ENCODE measurements at regions not wholly inside any gene's neighbourhood (a gene's known extent, or its start where the extent isn't known, plus 50 kb on each side); places are given as distances from the start of the nearest gene placed in this dataset.

GRCh38 chr12:24608637-24609285 is 340.1 kb downstream of the BCAT1 start:
- no peaks in the 10 kb centered on the region for H3K9me1 ChIP-seq (ENCODE audit: control insufficient read depth, extremely low read depth, insufficient read depth, low read length)
- TF ChIP-seq EZH2 (IDR thresholded peaks at IDR 0.05; ENCODE audit: low read length) (no peak), CTCF (optimal IDR thresholded peaks at IDR 0.05 in 1 of 3, IDR thresholded peaks at IDR 0.05 in 1 of 3, conservative IDR thresholded peaks at IDR 0.05 in 1 of 3; ENCODE audit: extremely low read depth in 1 of 3, insufficient read depth in 2 of 3, low read length in 3 of 3) (no peak)
- no peak overlapping the region for H3K4me3 ChIP-seq (ENCODE audit: control insufficient read depth in 2 of 3, extremely low read depth in 1 of 3, insufficient read depth in 2 of 3, low read depth in 1 of 3, low read length in 3 of 3)
- H2AFZ ChIP-seq (ENCODE audit: control insufficient read depth, low read length), result no peak overlapping the region
- no peaks in the 10 kb centered on the region for H3K79me2 ChIP-seq (ENCODE audit: control insufficient read depth, insufficient read depth, low read length)
- H3K36me3 ChIP-seq (ENCODE audit: control insufficient read depth in 2 of 2, extremely low read depth in 1 of 2, insufficient read depth in 2 of 2, low read length in 2 of 2), result no peaks in the 10 kb centered on the region
- no peaks in the 10 kb centered on the region for H3K27me3 ChIP-seq (ENCODE audit: control insufficient read depth, extremely low read depth, insufficient read depth, low read length)
- no peak for FAIRE-seq
- H3K4me2 ChIP-seq (ENCODE audit: control insufficient read depth, extremely low read depth, insufficient read depth, low read depth, low read length), result no peak overlapping the region
- no peak for DNase-seq (ENCODE audit: low read depth, low spot score)
- dilution Hi-C loops (cut with MboI; ENCODE audit: extremely low pct_ligation_motif_present, low sequenced_read_pairs), result no loop called here
- no peak overlapping the region for H3K9ac ChIP-seq (ENCODE audit: control insufficient read depth, extremely low read depth, insufficient read depth, low read length)
- no peaks in the 10 kb centered on the region for H4K20me1 ChIP-seq (ENCODE audit: control insufficient read depth, extremely low read depth, insufficient read depth, low read length)
- H3K4me1 ChIP-seq (ENCODE audit: control insufficient read depth, extremely low read depth, insufficient read depth, low read length), result no peaks in the 10 kb centered on the region
- H3K9me3 ChIP-seq (ENCODE audit: control insufficient read depth, low read depth, low read length), result no peaks in the 10 kb centered on the region
- H3K27ac ChIP-seq (ENCODE audit: control insufficient read depth, insufficient read depth, low read length), result no peak overlapping the region

- dilution Hi-C loops (cut with MboI; ENCODE audit: extremely low pct_ligation_motif_present, low sequenced_read_pairs), result no loop called here
- Histone ChIP-seq H3K9me3 (ENCODE audit: control insufficient read depth, low read depth, low read length) (no peaks in the 10 kb centered on the region), H3K4me1 (ENCODE audit: control insufficient read depth, extremely low read depth, insufficient read depth, low read length) (no peaks in the 10 kb centered on the region), H3K36me3 (ENCODE audit: control insufficient read depth in 2 of 2, extremely low read depth in 1 of 2, insufficient read depth in 2 of 2, low read length in 2 of 2) (no peaks in the 10 kb centered on the region), H3K9ac (ENCODE audit: control insufficient read depth, extremely low read depth, insufficient read depth, low read length) (no peak overlapping the region), H3K79me2 (ENCODE audit: control insufficient read depth, insufficient read depth, low read length) (no peaks in the 10 kb centered on the region), H3K27me3 (ENCODE audit: control insufficient read depth, extremely low read depth, insufficient read depth, low read length) (no peaks in the 10 kb centered on the region), H4K20me1 (ENCODE audit: control insufficient read depth, extremely low read depth, insufficient read depth, low read length) (no peaks in the 10 kb centered on the region), H3K4me2 (ENCODE audit: control insufficient read depth, extremely low read depth, insufficient read depth, low read depth, low read length) (no peak overlapping the region), H3K27ac (ENCODE audit: control insufficient read depth, insufficient read depth, low read length) (no peak overlapping the region), H3K4me3 (ENCODE audit: control insufficient read depth in 2 of 3, extremely low read depth in 1 of 3, insufficient read depth in 2 of 3, low read depth in 1 of 3, low read length in 3 of 3) (no peak overlapping the region), H2AFZ (ENCODE audit: control insufficient read depth, low read length) (no peak overlapping the region), H3K9me1 (ENCODE audit: control insufficient read depth, extremely low read depth, insufficient read depth, low read length) (no peaks in the 10 kb centered on the region)
- FAIRE-seq (no peak), DNase-seq (ENCODE audit: low read depth, low spot score) (no peak)
- no peak for TF ChIP-seq EZH2 (IDR thresholded peaks at IDR 0.05; ENCODE audit: low read length)
- no peak for TF ChIP-seq CTCF (optimal IDR thresholded peaks at IDR 0.05 in 1 of 3, IDR thresholded peaks at IDR 0.05 in 1 of 3, conservative IDR thresholded peaks at IDR 0.05 in 1 of 3; ENCODE audit: extremely low read depth in 1 of 3, insufficient read depth in 2 of 3, low read length in 3 of 3)
Observed at GRCh38 chr12:24608108-24608507, 340.8 kb downstream of the BCAT1 start.

Measured in keratinocyte (primary cell).